ENCODE measurements at regions not wholly inside any gene's neighbourhood (a gene's known extent, or its start where the extent isn't known, plus 50 kb on each side); places are given as distances from the start of the nearest gene placed in this dataset.

DNA sequence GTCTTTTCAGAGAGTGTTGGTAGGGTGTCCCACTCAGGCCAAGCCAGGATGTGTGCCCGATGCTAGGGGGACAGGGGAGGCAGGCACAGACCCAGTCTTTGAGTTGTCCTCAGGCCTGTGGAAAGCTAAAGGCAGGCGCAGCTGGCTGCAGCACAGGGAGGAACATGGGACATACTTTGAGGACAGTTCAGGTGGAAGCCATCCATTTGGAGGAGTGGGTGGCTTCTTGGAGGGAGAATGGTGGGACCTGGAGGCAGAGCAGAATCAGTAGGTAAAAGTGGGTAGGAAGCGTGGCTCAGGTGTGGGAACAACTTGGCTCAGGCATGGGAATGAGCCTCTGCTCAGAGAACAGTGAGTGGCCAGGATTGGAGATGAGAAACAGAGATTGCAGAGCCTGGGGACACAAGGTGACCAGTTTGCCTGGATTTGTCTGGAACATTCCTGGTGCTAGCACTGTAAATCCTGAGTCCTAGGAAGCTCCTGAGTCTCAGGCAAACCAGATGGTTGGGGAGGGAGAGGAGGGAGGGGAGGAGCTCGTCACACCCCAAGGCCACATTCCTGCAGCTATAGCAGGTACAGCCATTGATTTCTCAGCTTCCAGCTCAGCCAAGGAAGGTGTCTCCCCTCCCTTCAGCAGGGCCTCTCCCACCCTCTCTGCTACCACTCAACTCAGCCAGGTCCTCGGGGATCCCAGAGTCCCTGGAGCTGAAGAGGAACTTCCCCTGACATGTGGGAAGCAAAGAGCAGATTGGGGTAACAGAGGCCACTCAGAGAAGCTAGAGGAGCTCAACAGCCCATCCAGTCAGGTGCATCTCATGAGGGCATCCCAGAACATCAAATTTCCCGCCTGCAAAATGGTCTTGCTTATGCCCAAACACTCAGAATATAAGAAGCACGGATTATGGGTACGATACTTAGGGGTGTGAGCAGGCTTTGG, 65.2 kb upstream of the TINAGL1 start:
- TF ChIP-seq CTCF (IDR thresholded peaks at IDR 0.05) (no peak), POLR2A (IDR thresholded peaks at IDR 0.05) (no peak)

Measured in heart left ventricle (tissue), 13 donors.